Tibial nerve (tissue), 3 donors: ENCODE measurements at regions not wholly inside any gene's neighbourhood (a gene's known extent, or its start where the extent isn't known, plus 50 kb on each side); places are given as distances from the start of the nearest gene placed in this dataset.

Source experiments
- CTCF ChIP-seq, 5 experiments: fragments of 200-600 bp in 3 of 5; fragments of 450-650 bp in 2 of 5; sonication (generic) in 3 of 5; IDR thresholded peaks; one replicate each; pipeline ENCODE4 v1.5.1; 2016 to 2019; ENCODE audit warnings: antibody characterized with exemption in 5 of 5, mild to moderate bottlenecking in 3 of 5, moderate library complexity in 2 of 5
- POLR2A ChIP-seq, 2 donors: fragments of 450-650 bp; IDR thresholded peaks; one replicate each; pipeline ENCODE4 v1.6.1; 2017; ENCODE audit warnings: antibody characterized with exemption in 2 of 2, mild to moderate bottlenecking in 2 of 2, moderate library complexity in 2 of 2

DNA sequence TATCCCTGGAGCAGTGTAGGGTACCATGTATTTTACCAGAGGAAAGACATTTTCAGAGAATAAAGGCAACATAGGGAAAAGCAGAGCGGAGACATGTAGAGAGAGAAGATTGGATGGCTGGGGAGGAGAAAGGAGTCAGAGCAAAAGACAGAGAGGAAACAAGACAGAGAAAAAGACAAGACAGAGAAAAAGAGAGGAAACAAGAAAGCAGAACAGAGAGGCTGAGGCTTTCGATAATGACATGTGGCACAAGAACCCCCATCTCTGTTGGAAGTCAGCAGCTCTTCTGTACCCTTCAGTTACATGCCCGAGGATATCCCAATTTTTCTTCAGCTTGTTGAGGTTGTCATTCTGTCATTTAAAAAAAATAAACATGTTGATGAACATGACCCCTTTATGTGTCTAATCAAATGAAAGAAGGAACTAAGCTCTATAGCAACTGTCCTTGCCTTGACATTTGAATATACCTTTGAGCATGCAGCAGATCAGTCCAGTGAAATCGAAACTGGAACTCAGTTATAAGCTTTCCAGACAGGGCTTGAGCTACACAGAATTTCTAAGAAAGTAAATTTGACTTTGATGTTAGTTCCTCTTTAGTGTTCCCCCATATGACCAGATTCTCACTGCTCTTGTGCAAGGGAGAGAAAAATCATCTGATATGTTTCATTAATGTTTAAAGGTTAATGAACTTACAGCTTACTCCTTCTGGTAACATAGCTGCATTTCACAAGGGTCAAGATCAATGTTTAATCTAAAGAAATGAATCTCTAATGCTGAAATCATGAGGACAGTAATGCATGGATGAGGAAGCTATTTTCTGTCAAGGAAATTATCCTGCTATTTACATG is 75.1 kb upstream of the SP4 start:
- no peak for TF ChIP-seq CTCF (IDR thresholded peaks at IDR 0.05)
- TF ChIP-seq POLR2A (IDR thresholded peaks at IDR 0.05), result no peak
